Panc1 (cell line): ENCODE measurements at regions not wholly inside any gene's neighbourhood (a gene's known extent, or its start where the extent isn't known, plus 50 kb on each side); places are given as distances from the start of the nearest gene placed in this dataset.
"Not testable (repeated sequence)": the region's sequence is repeated elsewhere in the genome, so short reads cannot be mapped to it uniquely, and the experiment has no call there.

Experiments used
- ATAC-seq: fragments of 200-7000 bp; cut with Tn5 transposase; 2 replicates; pipeline ENCODE4 v1.9.1; 2020; ENCODE audit warnings: mild to moderate bottlenecking, moderate library complexity
- BruUV-seq: library from RNA; stranded (reverse); fragments of 400-500 nt; replicated peaks from 2 replicates; lab custom pipeline; 2021; lab: Mats Ljungman, UMichigan
- CTCF ChIA-PET: fragments of 300-600 bp; sonication (Branson Sonifier 250); formaldehyde crosslinking; loops from one replicate; lab custom pipeline; 2022; ENCODE audit warnings: antibody characterized with exemption; lab: Charles Lee
- POLR2A ChIA-PET: fragments of 300-600 bp; sonication (Branson Sonifier 250); formaldehyde crosslinking; loops from one replicate; lab custom pipeline; 2022; ENCODE audit warnings: antibody characterized with exemption; lab: Charles Lee
- DNase-seq: peaks from one replicate; pipeline ENCODE4 v3.0.0-alpha.2; 2010; ENCODE audit warnings: low read depth, low spot score
- H3K27ac ChIP-seq: 2 replicates; pipeline ENCODE4 v1.5.1; 2011; ENCODE audit warnings: mild to moderate bottlenecking, low read length, inconsistent platforms
- H3K27me3 ChIP-seq: fragments of 200-500 bp; sonication (Bioruptor generic); 2 replicates; pipeline ENCODE4 v1.6.0; 2014; ENCODE audit warnings: low read length, inconsistent platforms; ENCODE audit not compliant: control insufficient read depth, insufficient read depth
- H3K36me3 ChIP-seq: fragments of 200-500 bp; sonication (Bioruptor generic); 2 replicates; pipeline ENCODE4 v1.5.1; 2014; ENCODE audit warnings: inconsistent platforms, mild to moderate bottlenecking, low read length, moderate library complexity; ENCODE audit not compliant: control insufficient read depth, insufficient read depth
- H3K4me1 ChIP-seq: 2 replicates; pipeline ENCODE4 v1.5.1; 2011; ENCODE audit warnings: inconsistent platforms, mild to moderate bottlenecking, low read length, moderate library complexity; ENCODE audit not compliant: control insufficient read depth, insufficient read depth
- H3K4me3 ChIP-seq, 2 experiments: 2 replicates each; pipeline ENCODE4 v1.5.1; 2011 to 2012; ENCODE audit warnings: low read depth in 2 of 2, low read length in 2 of 2, mild to moderate bottlenecking in 2 of 2, inconsistent platforms in 1 of 2, moderate library complexity in 1 of 2
- H3K9me3 ChIP-seq: fragments of 200-500 bp; sonication (Bioruptor generic); 2 replicates; pipeline ENCODE4 v1.5.1; 2014; ENCODE audit warnings: low read depth, mild to moderate bottlenecking, inconsistent platforms, low read length, moderate library complexity; ENCODE audit not compliant: control insufficient read depth, insufficient read depth
- CTCF ChIP-seq: fragments of 450-650 bp; IDR thresholded peaks from 2 replicates; pipeline ENCODE4 v1.5.1; 2017; ENCODE audit warnings: mild to moderate bottlenecking
- POLR2AphosphoS5 ChIP-seq: IDR thresholded peaks from 2 replicates; pipeline ENCODE4 v1.6.1; 2012; ENCODE audit warnings: mild to moderate bottlenecking, low read depth, low read length, moderate library complexity
- REST ChIP-seq, 2 experiments: IDR thresholded peaks; 2 replicates each; pipeline ENCODE4 v1.6.1; 2011 to 2012; ENCODE audit warnings: low read depth in 2 of 2, control low read depth in 1 of 2, low read length in 1 of 2, mild to moderate bottlenecking in 1 of 2, moderate library complexity in 1 of 2; ENCODE audit not compliant: insufficient read depth in 1 of 2
- SIN3A ChIP-seq: IDR thresholded peaks from 2 replicates; pipeline ENCODE4 v1.6.1; 2012; ENCODE audit warnings: low read depth, mild to moderate bottlenecking, low read length, moderate library complexity, borderline replicate concordance; ENCODE audit not compliant: insufficient read depth
- TCF7L2 ChIP-seq: IDR thresholded peaks from 2 replicates; pipeline ENCODE4 v1.6.1; 2011; ENCODE audit warnings: mild to moderate bottlenecking, low read depth, low read length, inconsistent platforms
- in situ Hi-C: cut with HindIII; loops from 2 replicates; pipeline ENCODE4 v1.10.0; 2016; ENCODE audit warnings: low sequenced_read_pairs, low pct_unique_long_range_greater_than_20kb
- intact Hi-C: fragments of 100-400 bp; cut with micrococcal nuclease; formaldehyde crosslinking; loops from one replicate; pipeline ENCODE4 v1.10.0; 2022; ENCODE audit not compliant: unreplicated experiment

GRCh38 chr9:1890816-1891215 is 124.3 kb upstream of the SMARCA2 start:
- in situ Hi-C loops = no loop called here
- Histone ChIP-seq H3K27me3 (no peaks in the 10 kb centered on the region), H3K36me3 (no peaks in the 10 kb centered on the region), H3K4me3 (no peak overlapping the region), H3K9me3 (no peaks in the 10 kb centered on the region), H3K27ac (no peak overlapping the region), H3K4me1 (no peaks in the 10 kb centered on the region)
- POLR2A ChIA-PET = no interaction called here
- CTCF ChIA-PET = interaction anchor here (0.7 kb wide), 1 partner anchor 31 kb away, joined by 4 read pairs; no protein-coding TSS in a partner anchor
- intact Hi-C loops = no loop called here
- DNase-seq = no peak
- no peak for ATAC-seq
- TF ChIP-seq TCF7L2 = no peak
- TF ChIP-seq POLR2AphosphoS5 = no peak
- TF ChIP-seq CTCF = no peak
- TF ChIP-seq REST (IDR thresholded peaks at IDR 0.05; ENCODE audit: insufficient read depth in 1 of 2, low read depth in 2 of 2, low read length in 1 of 2) = no peak
- no peak for TF ChIP-seq SIN3A
- BruUV-seq = no TSS peak

GRCh38 chr9:1903080-1903704 is 112.0 kb upstream of the SMARCA2 start:
- DNase-seq, H3K36me3 ChIP-seq, H3K9me3 ChIP-seq, H3K4me3 ChIP-seq, intact Hi-C loops, BruUV-seq, in situ Hi-C loops, H3K27ac ChIP-seq, H3K27me3 ChIP-seq, H3K4me1 ChIP-seq, ATAC-seq, POLR2A ChIA-PET, CTCF ChIA-PET: not testable (repeated sequence)

GRCh38 chr9:1907465-1907864 is 107.7 kb upstream of the SMARCA2 start:
- in situ Hi-C loops = no loop called here
- H3K4me3 ChIP-seq = no peak overlapping the region
- H3K27me3 ChIP-seq = no peaks in the 10 kb centered on the region
- H3K27ac ChIP-seq = no peak overlapping the region
- ChIA-PET POLR2A (no interaction called here), CTCF (no interaction called here)
- intact Hi-C loops = no loop called here
- ATAC-seq = no peak
- DNase-seq = no peak
- no TSS peak for BruUV-seq
- H3K9me3 ChIP-seq = no peaks in the 10 kb centered on the region
- no peaks in the 10 kb centered on the region for H3K4me1 ChIP-seq
- H3K36me3 ChIP-seq = no peaks in the 10 kb centered on the region
- TF ChIP-seq SIN3A (no peak), POLR2AphosphoS5 (no peak), CTCF (no peak), REST (IDR thresholded peaks at IDR 0.05; ENCODE audit: insufficient read depth in 1 of 2, low read depth in 2 of 2, low read length in 1 of 2) (no peak), TCF7L2 (no peak)
